Activated naive CD8-positive, alpha-beta T cell treated with anti-CD3 and anti-CD28 coated beads, Interleukin-2, amount 10 ng/mL, durations not matched to agents 7 days and 5 days (primary cell): ENCODE measurements at regions not wholly inside any gene's neighbourhood (a gene's known extent, or its start where the extent isn't known, plus 50 kb on each side); places are given as distances from the start of the nearest gene placed in this dataset.

Experiments used
- ATAC-seq: fragments of 150-1000 bp; cut with Tn5 transposase; one replicate; pipeline ENCODE4 v1.10.0; 2021; ENCODE audit warnings: low read depth, moderate library complexity
- POLR2A ChIA-PET: fragments of 350-600 bp; sonication (Branson Sonifier 250); formaldehyde crosslinking; loops from one replicate; lab custom pipeline; 2021; ENCODE audit warnings: antibody characterized with exemption; lab: Charles Lee
- DNase-seq: peaks from one replicate; pipeline ENCODE4 v3.0.0; 2021
- H3K27ac Mint-ChIP-seq: one replicate; pipeline ENCODE4 v1.8.0; 2022; ENCODE audit warnings: mild to moderate bottlenecking, mixed read lengths
- H3K27me3 Mint-ChIP-seq: one replicate; pipeline ENCODE4 v1.8.0; 2022; ENCODE audit warnings: mild to moderate bottlenecking, moderate library complexity, mixed read lengths
- H3K36me3 Mint-ChIP-seq: one replicate; pipeline ENCODE4 v1.8.0; 2021; ENCODE audit warnings: mild to moderate bottlenecking, mixed read lengths
- H3K4me1 Mint-ChIP-seq: one replicate; pipeline ENCODE4 v1.8.0; 2021; ENCODE audit warnings: mixed read lengths
- H3K4me3 Mint-ChIP-seq: one replicate; pipeline ENCODE4 v1.8.0; 2022; ENCODE audit warnings: mild to moderate bottlenecking, moderate library complexity, mixed read lengths
- H3K9me3 Mint-ChIP-seq: one replicate; pipeline ENCODE4 v1.8.0; 2021; ENCODE audit warnings: mixed read lengths

- ATAC-seq (no peak), DNase-seq (no peak)
- Mint-ChIP-seq H3K27me3 (peaks cover 20% of the 10 kb centered on the region), H3K9me3 (no peaks in the 10 kb centered on the region), H3K4me3 (no peak overlapping the region), H3K27ac (no peak overlapping the region), H3K4me1 (no peaks in the 10 kb centered on the region), H3K36me3 (no peaks in the 10 kb centered on the region)
- POLR2A ChIA-PET: no interaction called here
These were observed 243.5 kb upstream of the ZNF32 start for GRCh38 chr10:43892062-43892770.

- no peak overlapping the region for H3K27ac Mint-ChIP-seq
- no peak overlapping the region for H3K4me3 Mint-ChIP-seq
- no peaks in the 10 kb centered on the region for H3K9me3 Mint-ChIP-seq
- POLR2A ChIA-PET: no interaction called here
- peaks cover 23% of the 10 kb centered on the region for H3K27me3 Mint-ChIP-seq
- DNase-seq (no peak), ATAC-seq (no peak)
- H3K4me1 Mint-ChIP-seq: no peaks in the 10 kb centered on the region
- no peaks in the 10 kb centered on the region for H3K36me3 Mint-ChIP-seq
These were observed 242.6 kb upstream of the ZNF32 start for GRCh38 chr10:43891241-43891640.

- Mint-ChIP-seq H3K4me1 (no peaks in the 10 kb centered on the region), H3K9me3 (no peaks in the 10 kb centered on the region), H3K27ac (no peak overlapping the region), H3K27me3 (peaks cover 25% of the 10 kb centered on the region), H3K4me3 (no peak overlapping the region), H3K36me3 (no peaks in the 10 kb centered on the region)
- POLR2A ChIA-PET: no interaction called here
- DNase-seq (no peak), ATAC-seq (no peak)
These were observed 241.4 kb upstream of the ZNF32 start for GRCh38 chr10:43890124-43890523.

- no peak for DNase-seq
These were observed 239.9 kb upstream of the ZNF32 start for GRCh38 chr10:43888586-43888985.

GRCh38 chr10:43885842-43886241 lies 237.2 kb upstream of the ZNF32 start:
- Mint-ChIP-seq H3K9me3 (no peaks in the 10 kb centered on the region), H3K4me3 (no peak overlapping the region), H3K36me3 (no peaks in the 10 kb centered on the region), H3K4me1 (no peaks in the 10 kb centered on the region), H3K27ac (no peak overlapping the region), H3K27me3 (peaks cover 19% of the 10 kb centered on the region)
- POLR2A ChIA-PET: no interaction called here
- DNase-seq (no peak), ATAC-seq (no peak)

More at GRCh38 chr10:43888586-43888985, 239.9 kb upstream of the ZNF32 start:
- POLR2A ChIA-PET: no interaction called here
- Mint-ChIP-seq H3K9me3 (no peaks in the 10 kb centered on the region), H3K27me3 (peaks cover 25% of the 10 kb centered on the region), H3K36me3 (no peaks in the 10 kb centered on the region), H3K27ac (no peak overlapping the region), H3K4me1 (no peaks in the 10 kb centered on the region), H3K4me3 (no peak overlapping the region)
- no peak for ATAC-seq

- DNase-seq (no peak), ATAC-seq (no peak)
- POLR2A ChIA-PET: no interaction called here
- no peaks in the 10 kb centered on the region for H3K4me1 Mint-ChIP-seq
- H3K9me3 Mint-ChIP-seq: no peaks in the 10 kb centered on the region
- no peak overlapping the region for H3K4me3 Mint-ChIP-seq
- no peak overlapping the region for H3K27ac Mint-ChIP-seq
- H3K36me3 Mint-ChIP-seq: no peaks in the 10 kb centered on the region
- H3K27me3 Mint-ChIP-seq: peaks cover 15% of the 10 kb centered on the region
These were observed 236.6 kb upstream of the ZNF32 start for GRCh38 chr10:43885252-43885651.

GRCh38 chr10:43884501-43885105 lies 235.9 kb upstream of the ZNF32 start:
- no peak overlapping the region for H3K4me3 Mint-ChIP-seq
- DNase-seq: no peak
- POLR2A ChIA-PET: no interaction called here
- H3K27ac Mint-ChIP-seq: no peak overlapping the region
- no peaks in the 10 kb centered on the region for H3K4me1 Mint-ChIP-seq
- no peaks in the 10 kb centered on the region for H3K36me3 Mint-ChIP-seq
- H3K27me3 Mint-ChIP-seq: peaks cover 15% of the 10 kb centered on the region
- H3K9me3 Mint-ChIP-seq: no peaks in the 10 kb centered on the region
- ATAC-seq: no peak

- Mint-ChIP-seq H3K27ac (no peak overlapping the region), H3K4me3 (no peak overlapping the region), H3K27me3 (peaks cover 14% of the 10 kb centered on the region), H3K36me3 (no peaks in the 10 kb centered on the region), H3K9me3 (no peaks in the 10 kb centered on the region), H3K4me1 (no peaks in the 10 kb centered on the region)
- DNase-seq: no peak
- POLR2A ChIA-PET: no interaction called here
- no peak for ATAC-seq
These were observed 234.0 kb upstream of the ZNF32 start for GRCh38 chr10:43882711-43883110.

GRCh38 chr10:43881657-43882056 lies 233.0 kb upstream of the ZNF32 start:
- no peaks in the 10 kb centered on the region for H3K4me1 Mint-ChIP-seq
- no peak overlapping the region for H3K27ac Mint-ChIP-seq
- ATAC-seq (no peak), DNase-seq (no peak)
- no peak overlapping the region for H3K4me3 Mint-ChIP-seq
- no peaks in the 10 kb centered on the region for H3K36me3 Mint-ChIP-seq
- POLR2A ChIA-PET: no interaction called here
- H3K9me3 Mint-ChIP-seq: no peaks in the 10 kb centered on the region
- peaks cover 11% of the 10 kb centered on the region for H3K27me3 Mint-ChIP-seq

- H3K4me3 Mint-ChIP-seq: no peak overlapping the region
- H3K27me3 Mint-ChIP-seq: peaks cover 9% of the 10 kb centered on the region
- DNase-seq (no peak), ATAC-seq (no peak)
- H3K27ac Mint-ChIP-seq: no peak overlapping the region
- POLR2A ChIA-PET: no interaction called here
- H3K9me3 Mint-ChIP-seq: no peaks in the 10 kb centered on the region
- no peaks in the 10 kb centered on the region for H3K4me1 Mint-ChIP-seq
- H3K36me3 Mint-ChIP-seq: no peaks in the 10 kb centered on the region
These were observed 231.5 kb upstream of the ZNF32 start for GRCh38 chr10:43880160-43880559.

- POLR2A ChIA-PET: no interaction called here
These were observed 231.1 kb upstream of the ZNF32 start for GRCh38 chr10:43879742-43880141.

GRCh38 chr10:43879162-43879561 lies 230.5 kb upstream of the ZNF32 start:
- H3K27me3 Mint-ChIP-seq: peaks cover 9% of the 10 kb centered on the region
- DNase-seq (no peak), ATAC-seq (no peak)
- H3K4me3 Mint-ChIP-seq: no peak overlapping the region
- POLR2A ChIA-PET: interaction anchor here (0.5 kb wide), 1 partner anchor 26 kb away, joined by 3 read pairs; no protein-coding TSS in a partner anchor
- H3K36me3 Mint-ChIP-seq: no peaks in the 10 kb centered on the region
- no peaks in the 10 kb centered on the region for H3K9me3 Mint-ChIP-seq
- H3K27ac Mint-ChIP-seq: no peak overlapping the region
- no peaks in the 10 kb centered on the region for H3K4me1 Mint-ChIP-seq

More at GRCh38 chr10:43879742-43880141, 231.1 kb upstream of the ZNF32 start:
- Mint-ChIP-seq H3K27me3 (peaks cover 9% of the 10 kb centered on the region), H3K4me3 (no peak overlapping the region), H3K9me3 (no peaks in the 10 kb centered on the region), H3K36me3 (no peaks in the 10 kb centered on the region), H3K27ac (no peak overlapping the region), H3K4me1 (no peaks in the 10 kb centered on the region)
- DNase-seq (no peak), ATAC-seq (no peak)

GRCh38 chr10:43878386-43878785 lies 229.7 kb upstream of the ZNF32 start:
- Mint-ChIP-seq H3K27me3 (peaks cover 13% of the 10 kb centered on the region), H3K36me3 (no peaks in the 10 kb centered on the region), H3K4me1 (no peaks in the 10 kb centered on the region), H3K9me3 (no peaks in the 10 kb centered on the region), H3K4me3 (no peak overlapping the region), H3K27ac (peak overlapping the region; percentile 10)
- ATAC-seq (no peak), DNase-seq (no peak)
- POLR2A ChIA-PET: no interaction called here

- POLR2A ChIA-PET: no interaction called here
- ATAC-seq (no peak), DNase-seq (no peak)
- H3K27ac Mint-ChIP-seq: no peak overlapping the region
- no peaks in the 10 kb centered on the region for H3K36me3 Mint-ChIP-seq
- peaks cover 11% of the 10 kb centered on the region for H3K27me3 Mint-ChIP-seq
- no peaks in the 10 kb centered on the region for H3K9me3 Mint-ChIP-seq
- no peak overlapping the region for H3K4me3 Mint-ChIP-seq
- H3K4me1 Mint-ChIP-seq: peaks cover 3% of the 10 kb centered on the region
These were observed 228.3 kb upstream of the ZNF32 start for GRCh38 chr10:43876976-43877375.
